IMR-90 (cell line): ENCODE measurements at regions not wholly inside any gene's neighbourhood (a gene's known extent, or its start where the extent isn't known, plus 50 kb on each side); places are given as distances from the start of the nearest gene placed in this dataset.

Experiments
- ATAC-seq: fragments of 200-7000 bp; cut with Tn5 transposase; 2 replicates; pipeline ENCODE4 v1.9.1; 2020; ENCODE audit warnings: low read depth, mild to moderate bottlenecking, moderate library complexity
- BruUV-seq: library from RNA; stranded (reverse); fragments of 400-500 nt; replicated peaks from 2 replicates; lab custom pipeline; 2021; lab: Mats Ljungman, UMichigan
- CTCF ChIA-PET: fragments of 300-600 bp; formaldehyde crosslinking; extraction: SDS; loops from one replicate; lab custom pipeline; 2021; ENCODE audit warnings: antibody characterized with exemption; lab: Yijun Ruan, JAX
- POLR2A ChIA-PET: fragments of 300-600 bp; sonication (Branson Sonifier 250); formaldehyde crosslinking; loops from one replicate; lab custom pipeline; 2022; ENCODE audit warnings: antibody characterized with exemption; ENCODE audit not compliant: unreplicated experiment; lab: Charles Lee
- DNase-seq: peaks from one replicate; pipeline ENCODE4 v3.0.0; 2013
- H2AFZ ChIP-seq: replicated peaks from 2 replicates; pipeline ENCODE3; 2013; ENCODE audit warnings: low read length, mild to moderate bottlenecking; ENCODE audit not compliant: poor library complexity
- H2AK5ac ChIP-seq: 2 replicates; pipeline ENCODE4 v1.6.1; 2013; ENCODE audit warnings: low read depth, low read length, inconsistent platforms
- H2AK9ac ChIP-seq: replicated peaks from 2 replicates; pipeline ENCODE3; 2013; ENCODE audit warnings: mild to moderate bottlenecking, low read depth, low read length, moderate library complexity; ENCODE audit not compliant: poor library complexity
- H2BK120ac ChIP-seq: 2 replicates; pipeline ENCODE4 v1.6.1; 2013; ENCODE audit warnings: low read depth, low read length, inconsistent platforms
- H2BK15ac ChIP-seq: 3 replicates; pipeline ENCODE4 v1.6.1; 2013; ENCODE audit warnings: low read depth, low read length, inconsistent platforms
- H2BK20ac ChIP-seq: 2 replicates; pipeline ENCODE4 v1.6.1; 2013; ENCODE audit warnings: low read depth, mild to moderate bottlenecking, inconsistent platforms, low read length, moderate library complexity
- H2BK5ac ChIP-seq: 2 replicates; pipeline ENCODE4 v1.6.1; 2013; ENCODE audit warnings: mild to moderate bottlenecking, low read depth, low read length, inconsistent platforms; ENCODE audit not compliant: poor library complexity, severe bottlenecking
- H3K14ac ChIP-seq: replicated peaks from 2 replicates; pipeline ENCODE4 v1.6.1; 2013; ENCODE audit warnings: low read depth, low read length, inconsistent platforms
- H3K18ac ChIP-seq: 2 replicates; pipeline ENCODE4 v1.6.1; 2013; ENCODE audit warnings: low read depth, low read length, control low read depth
- H3K23ac ChIP-seq: 2 replicates; pipeline ENCODE4 v1.6.1; 2013; ENCODE audit warnings: low read depth, low read length, inconsistent platforms
- H3K27ac ChIP-seq: 2 replicates; pipeline ENCODE4 v1.5.1; 2013; ENCODE audit warnings: mild to moderate bottlenecking, control low read depth, low read length; ENCODE audit not compliant: insufficient read depth
- H3K27me3 ChIP-seq: 2 replicates; pipeline ENCODE4 v1.6.1; 2013; ENCODE audit warnings: low read length; ENCODE audit not compliant: control insufficient read depth, insufficient read depth
- H3K36me3 ChIP-seq: 2 replicates; pipeline ENCODE4 v1.6.1; 2013; ENCODE audit warnings: low read length, mixed read lengths; ENCODE audit not compliant: control insufficient read depth, insufficient read depth
- H3K4ac ChIP-seq: 2 replicates; pipeline ENCODE4 v1.6.1; 2013; ENCODE audit warnings: low read depth, low read length, inconsistent platforms
- H3K4me1 ChIP-seq: 2 replicates; pipeline ENCODE4 v1.6.1; 2013; ENCODE audit warnings: low read length, mixed read lengths; ENCODE audit not compliant: control insufficient read depth, insufficient read depth
- H3K4me2 ChIP-seq: 2 replicates; pipeline ENCODE4 v1.6.1; 2013; ENCODE audit warnings: low read depth, mild to moderate bottlenecking, control low read depth, low read length, moderate library complexity
- H3K4me3 ChIP-seq: 2 replicates; pipeline ENCODE4 v1.5.1; 2013; ENCODE audit warnings: low read depth, mild to moderate bottlenecking, control low read depth, low read length, moderate library complexity; ENCODE audit not compliant: insufficient read depth
- H3K56ac ChIP-seq: 2 replicates; pipeline ENCODE4 v1.6.1; 2013; ENCODE audit warnings: low read length, inconsistent platforms; ENCODE audit not compliant: insufficient read depth; ENCODE audit errors: extremely low read depth
- H3K79me1 ChIP-seq, 2 experiments: 2 replicates each; pipeline ENCODE4 v1.6.1; 2013; ENCODE audit warnings: low read length in 2 of 2, inconsistent platforms in 1 of 2, low read depth in 1 of 2
- H3K9ac ChIP-seq: 2 replicates; pipeline ENCODE4 v1.6.1; 2013; ENCODE audit warnings: low read depth, low read length, control low read depth
- H3K9me1 ChIP-seq: 2 replicates; pipeline ENCODE4 v1.6.1; 2013; ENCODE audit warnings: low read length, inconsistent platforms; ENCODE audit not compliant: insufficient read depth
- H3K9me3 ChIP-seq: 2 replicates; pipeline ENCODE4 v1.6.1; 2013; ENCODE audit warnings: low read length; ENCODE audit not compliant: control insufficient read depth, insufficient read depth
- H4K20me1 ChIP-seq: 2 replicates; pipeline ENCODE4 v1.6.1; 2013; ENCODE audit warnings: low read length, inconsistent platforms; ENCODE audit not compliant: insufficient read depth
- H4K5ac ChIP-seq: 2 replicates; pipeline ENCODE4 v1.6.1; 2013; ENCODE audit warnings: mild to moderate bottlenecking, low read depth, low read length, control low read depth
- H4K8ac ChIP-seq, 2 experiments: 2 replicates each; pipeline ENCODE4 v1.6.1; 2013; ENCODE audit warnings: low read depth in 2 of 2, low read length in 2 of 2, control low read depth in 1 of 2, inconsistent platforms in 1 of 2
- H4K91ac ChIP-seq: 2 replicates; pipeline ENCODE4 v1.6.1; 2013; ENCODE audit warnings: low read depth, low read length, inconsistent platforms; ENCODE audit not compliant: insufficient read depth
- BHLHE40 ChIP-seq: fragments of 150-350 bp; IDR thresholded peaks from 2 replicates; pipeline ENCODE4 v1.6.1; 2016; ENCODE audit warnings: mild to moderate bottlenecking, low read depth, low read length
- CEBPB ChIP-seq: IDR thresholded peaks from 2 replicates; pipeline ENCODE4 v1.6.1; 2012; ENCODE audit warnings: low read depth, low read length, improper control_type of control experiment
- CHD1 ChIP-seq: IDR thresholded peaks from 2 replicates; pipeline ENCODE4 v1.6.1; 2012; ENCODE audit warnings: low read depth, low read length, improper control_type of control experiment
- FOS ChIP-seq: fragments of 150-350 bp; IDR thresholded peaks from 2 replicates; pipeline ENCODE4 v1.6.1; 2016; ENCODE audit warnings: low read depth, low read length
- MAFK ChIP-seq: IDR thresholded peaks from 2 replicates; pipeline ENCODE4 v1.6.1; 2012; ENCODE audit warnings: low read depth, low read length, improper control_type of control experiment
- MAZ ChIP-seq: IDR thresholded peaks from 2 replicates; pipeline ENCODE4 v1.6.1; 2012; ENCODE audit warnings: low read depth, mild to moderate bottlenecking, low read length, improper control_type of control experiment, moderate library complexity, borderline replicate concordance
- MXI1 ChIP-seq: IDR thresholded peaks from 2 replicates; pipeline ENCODE4 v1.6.1; 2012; ENCODE audit warnings: low read depth, mild to moderate bottlenecking, low read length, moderate library complexity, borderline replicate concordance
- POLR2A ChIP-seq: IDR thresholded peaks from 2 replicates; pipeline ENCODE4 v1.6.1; 2012; ENCODE audit warnings: mild to moderate bottlenecking, low read depth, low read length
- RAD21 ChIP-seq: IDR thresholded peaks from 2 replicates; pipeline ENCODE4 v1.6.1; 2012; ENCODE audit warnings: low read length, improper control_type of control experiment
- RCOR1 ChIP-seq: IDR thresholded peaks from 2 replicates; pipeline ENCODE4 v1.6.1; 2012; ENCODE audit warnings: mild to moderate bottlenecking, low read length, improper control_type of control experiment; ENCODE audit not compliant: insufficient replicate concordance
- RFX5 ChIP-seq: IDR thresholded peaks from 2 replicates; pipeline ENCODE4 v1.8.0; 2012; ENCODE audit warnings: low read depth, mild to moderate bottlenecking, low read length, moderate library complexity
- SMC3 ChIP-seq: fragments of 150-350 bp; IDR thresholded peaks from 2 replicates; pipeline ENCODE4 v1.6.1; 2016; ENCODE audit warnings: low read depth, mild to moderate bottlenecking, antibody characterized with exemption, low read length, moderate library complexity
- WGBS, 2 experiments: methylation state at CpG; one replicate each; pipeline versions ENCODE4 v1.1.5 to v1.1.7; 2013; ENCODE audit warnings: missing lambda C conversion rate in 2 of 2; ENCODE audit not compliant: insufficient read length in 1 of 2; ENCODE audit errors: extremely low coverage in 2 of 2; 5-methylcytosine and 5-hydroxymethylcytosine counted together
- dilution Hi-C: fragments of 300-500 bp; cut with HindIII; formaldehyde crosslinking; loops from one replicate; pipeline ENCODE4 v1.14.3; 2018; ENCODE audit warnings: low sequenced_read_pairs; ENCODE audit not compliant: unreplicated experiment
- in situ Hi-C: fragments of 300-500 bp; cut with MboI; formaldehyde crosslinking; loops from 3 replicates; pipeline ENCODE4 v1.14.3; 2019; ENCODE audit warnings: low sequenced_read_pairs, inconsistent platforms, mixed read lengths
- intact Hi-C: fragments of 100-400 bp; cut with micrococcal nuclease; formaldehyde crosslinking; loops from 2 replicates; pipeline ENCODE4 v1.10.0; 2022
- TF ChIP-seq, protein P1 (sequence below): fragments of 150-350 bp; IDR thresholded peaks from 2 replicates; pipeline ENCODE4 v1.6.1; 2017; ENCODE audit warnings: mild to moderate bottlenecking, antibody characterized with exemption, low read length, low read depth
- TF ChIP-seq, protein P2 (sequence below): conservative IDR thresholded peaks from 2 replicates; pipeline ENCODE4 v1.5.1; 2012; ENCODE audit warnings: mild to moderate bottlenecking, low read depth, low read length, improper control_type of control experiment

DNA sequence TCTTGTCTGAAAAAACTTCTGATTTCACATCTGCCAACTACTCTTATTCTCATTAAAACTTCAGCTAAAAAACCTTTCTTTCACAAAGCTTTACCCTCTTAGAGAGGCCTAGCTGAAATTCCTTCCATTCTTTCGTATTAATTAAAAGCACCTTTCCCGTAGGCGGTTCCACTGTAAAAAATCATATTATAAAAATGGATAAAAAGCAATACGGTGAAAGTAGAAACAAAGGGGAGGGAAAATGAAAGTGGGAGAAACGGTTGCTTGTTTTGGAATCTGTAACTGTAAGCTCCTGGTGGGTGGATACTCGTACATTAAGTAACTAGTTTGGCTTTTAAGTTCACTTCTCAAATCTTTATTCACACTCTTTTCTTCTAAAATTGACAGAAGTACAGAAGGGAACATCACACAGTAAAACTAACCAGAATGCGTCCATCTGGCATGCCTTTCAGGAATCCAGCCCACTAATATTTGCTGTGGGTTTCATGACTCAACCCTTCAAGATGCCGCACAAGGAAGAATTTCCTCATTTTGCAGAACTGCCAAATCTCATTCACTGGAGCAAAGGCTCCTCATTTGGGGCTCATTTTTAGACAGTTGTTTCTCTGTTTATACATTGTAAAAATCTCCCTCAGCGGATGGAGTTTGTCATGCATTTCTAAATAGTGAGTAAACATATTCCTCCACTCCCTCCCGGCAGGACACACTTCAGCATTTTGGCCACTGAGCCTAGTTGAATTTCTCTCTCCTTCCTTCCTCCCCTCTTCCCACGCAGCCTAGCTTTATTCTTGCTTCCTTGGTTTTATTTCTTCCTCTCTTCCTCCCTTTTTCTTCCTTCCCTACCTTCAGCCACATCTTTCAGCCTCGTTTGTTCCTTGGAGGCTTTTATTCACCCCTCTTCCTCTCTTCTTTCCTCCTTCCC, 419.5 kb upstream of the NAALADL2 start:
- ChIA-PET CTCF (interaction anchor here (0.6 to 1.2 kb wide), 2 partner anchors 312 to 823 kb away, joined by 3 to 6 read pairs; no protein-coding TSS in a partner anchor), POLR2A (interaction anchor here (0.6 to 1.5 kb wide), 6 partner anchors 38 to 1999 kb away, joined by 3 to 24 read pairs (median 4); no protein-coding TSS in a partner anchor)
- peak overlapping the region; percentile 97 for H2BK20ac ChIP-seq
- no peaks in the 10 kb centered on the region for H3K9me3 ChIP-seq
- H2BK5ac ChIP-seq: peak overlapping the region; percentile 100
- intact Hi-C loops (loop anchor here (1.0 to 10.0 kb wide), 13 partner anchors 242 to 993 kb away; no protein-coding TSS in a partner anchor), dilution Hi-C loops (no loop called here), in situ Hi-C loops (loop anchor here (10.0 kb wide), 1 partner anchor 515 kb away; no protein-coding TSS in a partner anchor)
- H4K8ac ChIP-seq: peak overlapping the region; percentile 97 to 98
- H3K9ac ChIP-seq: peak overlapping the region; percentile 86
- BruUV-seq: TSS peak; percentile 79
- DNase-seq: peak; percentile 98
- H3K14ac ChIP-seq: peak overlapping the region; percentile 99
- no peaks in the 10 kb centered on the region for H3K36me3 ChIP-seq
- peak overlapping the region; percentile 99 for H3K4ac ChIP-seq
- peak overlapping the region; percentile 81 for H2AK5ac ChIP-seq
- peak overlapping the region; percentile 73 for H3K4me3 ChIP-seq
- peak overlapping the region; percentile 96 for H3K27ac ChIP-seq
- H2BK15ac ChIP-seq: peak overlapping the region; percentile 72; the same call in 2 of the 3 replicates
- peak overlapping the region; percentile 83 for H2AK9ac ChIP-seq
- TF ChIP-seq MAFK: peak; percentile 51; the same call in 1 of the 2 replicates
- TF ChIP-seq, protein P1, sequence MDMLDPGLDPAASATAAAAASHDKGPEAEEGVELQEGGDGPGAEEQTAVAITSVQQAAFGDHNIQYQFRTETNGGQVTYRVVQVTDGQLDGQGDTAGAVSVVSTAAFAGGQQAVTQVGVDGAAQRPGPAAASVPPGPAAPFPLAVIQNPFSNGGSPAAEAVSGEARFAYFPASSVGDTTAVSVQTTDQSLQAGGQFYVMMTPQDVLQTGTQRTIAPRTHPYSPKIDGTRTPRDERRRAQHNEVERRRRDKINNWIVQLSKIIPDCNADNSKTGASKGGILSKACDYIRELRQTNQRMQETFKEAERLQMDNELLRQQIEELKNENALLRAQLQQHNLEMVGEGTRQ: no peak
- peak; percentile 74; the same call in 1 of the 2 replicates for TF ChIP-seq FOS
- peak; percentile 83 for TF ChIP-seq CEBPB
- no peak for TF ChIP-seq BHLHE40
- no peak for TF ChIP-seq MXI1
- no peak for TF ChIP-seq RFX5
- peak; percentile 33 for TF ChIP-seq RAD21
- peak; percentile 52; the same call in 1 of the 2 replicates for TF ChIP-seq POLR2A
- peak; percentile 47; the same call in 1 of the 2 replicates for TF ChIP-seq MAZ
- no peak for TF ChIP-seq RCOR1
- no peak for TF ChIP-seq CHD1
- TF ChIP-seq, protein P2, sequence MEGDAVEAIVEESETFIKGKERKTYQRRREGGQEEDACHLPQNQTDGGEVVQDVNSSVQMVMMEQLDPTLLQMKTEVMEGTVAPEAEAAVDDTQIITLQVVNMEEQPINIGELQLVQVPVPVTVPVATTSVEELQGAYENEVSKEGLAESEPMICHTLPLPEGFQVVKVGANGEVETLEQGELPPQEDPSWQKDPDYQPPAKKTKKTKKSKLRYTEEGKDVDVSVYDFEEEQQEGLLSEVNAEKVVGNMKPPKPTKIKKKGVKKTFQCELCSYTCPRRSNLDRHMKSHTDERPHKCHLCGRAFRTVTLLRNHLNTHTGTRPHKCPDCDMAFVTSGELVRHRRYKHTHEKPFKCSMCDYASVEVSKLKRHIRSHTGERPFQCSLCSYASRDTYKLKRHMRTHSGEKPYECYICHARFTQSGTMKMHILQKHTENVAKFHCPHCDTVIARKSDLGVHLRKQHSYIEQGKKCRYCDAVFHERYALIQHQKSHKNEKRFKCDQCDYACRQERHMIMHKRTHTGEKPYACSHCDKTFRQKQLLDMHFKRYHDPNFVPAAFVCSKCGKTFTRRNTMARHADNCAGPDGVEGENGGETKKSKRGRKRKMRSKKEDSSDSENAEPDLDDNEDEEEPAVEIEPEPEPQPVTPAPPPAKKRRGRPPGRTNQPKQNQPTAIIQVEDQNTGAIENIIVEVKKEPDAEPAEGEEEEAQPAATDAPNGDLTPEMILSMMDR: no peak
- TF ChIP-seq SMC3: 0 out of 2 replicates have a peak, but pooled peaks have one; percentile 0
- peak; percentile 62 for ATAC-seq
- peak overlapping the region; percentile 97 for H3K23ac ChIP-seq
- H3K4me2 ChIP-seq: peak overlapping the region; percentile 94
- WGBS, 2 experiments: 0% methylated on average over 1 of the region's 12 CpGs; no CpG with 5 or more reads in 1 of the 2 experiments
- peaks cover 9 to 22% of the 10 kb centered on the region in 2 experiments; a peak in 3 of 4 replicates for H3K79me1 ChIP-seq
- H3K9me1 ChIP-seq: no peaks in the 10 kb centered on the region
- peak overlapping the region; percentile 99 for H2BK120ac ChIP-seq
- H2AFZ ChIP-seq: peak overlapping the region; percentile 62
- H3K4me1 ChIP-seq: peaks cover 8% of the 10 kb centered on the region
- H3K18ac ChIP-seq: peak overlapping the region; percentile 99
- no peaks in the 10 kb centered on the region for H4K20me1 ChIP-seq
- H4K91ac ChIP-seq: peak overlapping the region; percentile 99
- H3K27me3 ChIP-seq: no peaks in the 10 kb centered on the region
- H3K56ac ChIP-seq: peak overlapping the region; percentile 98
- peak overlapping the region; percentile 98 for H4K5ac ChIP-seq
